Type B pancreatic cell (in vitro differentiated cells): ENCODE measurements at regions not wholly inside any gene's neighbourhood (a gene's known extent, or its start where the extent isn't known, plus 50 kb on each side); places are given as distances from the start of the nearest gene placed in this dataset.

Source experiments
- DNase-seq: peaks from one replicate; pipeline ENCODE4 v3.0.0; 2021; ENCODE audit warnings: mixed read lengths; ENCODE audit not compliant: unreplicated experiment; ENCODE audit errors: extremely low spot score
- H3K27ac Mint-ChIP-seq: 2 replicates; pipeline ENCODE4 v1.8.0; 2021; ENCODE audit warnings: mild to moderate bottlenecking, mixed read lengths
- H3K27me3 Mint-ChIP-seq: 2 replicates; pipeline ENCODE4 v1.8.0; 2021; ENCODE audit warnings: mixed read lengths
- H3K36me3 Mint-ChIP-seq: 2 replicates; pipeline ENCODE4 v1.8.0; 2021; ENCODE audit warnings: mixed read lengths
- H3K4me1 Mint-ChIP-seq: one replicate; pipeline ENCODE4 v1.8.0; 2021; ENCODE audit warnings: mixed read lengths; ENCODE audit not compliant: unreplicated experiment
- H3K4me3 Mint-ChIP-seq: 2 replicates; pipeline ENCODE4 v1.8.0; 2021; ENCODE audit warnings: mild to moderate bottlenecking, mixed read lengths
- H3K9me3 Mint-ChIP-seq: 2 replicates; pipeline ENCODE4 v1.8.0; 2021; ENCODE audit warnings: mixed read lengths
- CTCF ChIP-seq: fragments of 200-600 bp; sonication (generic); conservative IDR thresholded peaks from 2 replicates; pipeline ENCODE4 v1.5.0; 2021; ENCODE audit warnings: antibody characterized with exemption, mild to moderate bottlenecking

GRCh38 chr5:167402671-167403070, 888.8 kb upstream of the WWC1 start:
- Mint-ChIP-seq H3K9me3 (no peaks in the 10 kb centered on the region), H3K27ac (no peak overlapping the region), H3K4me1 (peaks cover 6% of the 10 kb centered on the region), H3K36me3 (no peaks in the 10 kb centered on the region), H3K27me3 (no peaks in the 10 kb centered on the region), H3K4me3 (no peak overlapping the region)
- no peak for DNase-seq
- no peak for TF ChIP-seq CTCF

- Mint-ChIP-seq H3K36me3 (no peaks in the 10 kb centered on the region), H3K27ac (no peak overlapping the region), H3K27me3 (no peaks in the 10 kb centered on the region), H3K9me3 (no peaks in the 10 kb centered on the region), H3K4me1 (peaks cover 6% of the 10 kb centered on the region), H3K4me3 (no peak overlapping the region)
- TF ChIP-seq CTCF: no peak
- DNase-seq: no peak
Observed at GRCh38 chr5:167406513-167406912, 884.9 kb upstream of the WWC1 start.

GRCh38 chr5:167412556-167412955, 878.9 kb upstream of the WWC1 start:
- Mint-ChIP-seq H3K4me1 (no peaks in the 10 kb centered on the region), H3K27me3 (peaks cover 12% of the 10 kb centered on the region), H3K4me3 (no peak overlapping the region), H3K36me3 (no peaks in the 10 kb centered on the region), H3K9me3 (no peaks in the 10 kb centered on the region), H3K27ac (no peak overlapping the region)
- DNase-seq: no peak
- TF ChIP-seq CTCF: no peak

GRCh38 chr5:167413506-167413905, 877.9 kb upstream of the WWC1 start:
- H3K4me3 Mint-ChIP-seq: no peak overlapping the region
- H3K9me3 Mint-ChIP-seq: no peaks in the 10 kb centered on the region
- H3K27me3 Mint-ChIP-seq: peaks cover 12% of the 10 kb centered on the region
- no peaks in the 10 kb centered on the region for H3K4me1 Mint-ChIP-seq
- H3K36me3 Mint-ChIP-seq: no peaks in the 10 kb centered on the region
- DNase-seq: no peak
- TF ChIP-seq CTCF: no peak
- no peak overlapping the region for H3K27ac Mint-ChIP-seq

- peaks cover 12% of the 10 kb centered on the region for H3K27me3 Mint-ChIP-seq
- TF ChIP-seq CTCF: no peak
- no peaks in the 10 kb centered on the region for H3K36me3 Mint-ChIP-seq
- no peak overlapping the region for H3K4me3 Mint-ChIP-seq
- H3K9me3 Mint-ChIP-seq: no peaks in the 10 kb centered on the region
- H3K4me1 Mint-ChIP-seq: no peaks in the 10 kb centered on the region
- DNase-seq: no peak
- no peak overlapping the region for H3K27ac Mint-ChIP-seq
Observed at GRCh38 chr5:167414611-167415010, 876.8 kb upstream of the WWC1 start.
